GM12878 (cell line): ENCODE measurements at regions not wholly inside any gene's neighbourhood (a gene's known extent, or its start where the extent isn't known, plus 50 kb on each side); places are given as distances from the start of the nearest gene placed in this dataset.

Source experiments
- ZBED1 ChIP-seq: IDR thresholded peaks from 2 replicates; pipeline ENCODE4 v1.6.1; 2016; ENCODE audit warnings: borderline replicate concordance
- TF ChIP-seq, protein P1 (sequence below): fragments of 450-650 bp; IDR thresholded peaks from 2 replicates; pipeline ENCODE4 v1.6.1; 2016; ENCODE audit warnings: mild to moderate bottlenecking, moderate library complexity, borderline replicate concordance
- TF ChIP-seq, protein P2 (sequence below), 3 experiments: IDR thresholded peaks in 2 of 3; conservative IDR thresholded peaks in 1 of 3; 2 replicates each; pipeline ENCODE4 v1.5.1; 2011; ENCODE audit warnings: low read depth in 3 of 3, low read length in 3 of 3, mild to moderate bottlenecking in 3 of 3, control low read depth in 2 of 3, moderate library complexity in 2 of 3, inconsistent platforms in 1 of 3, mixed read lengths in 1 of 3; ENCODE audit not compliant: control insufficient read depth in 2 of 3, insufficient read depth in 1 of 3; ENCODE audit errors: extremely low read depth in 1 of 3
- TF ChIP-seq, protein P3 (sequence below): IDR thresholded peaks from 2 replicates; pipeline ENCODE4 v1.6.1; 2012; ENCODE audit warnings: low read depth, low read length, improper control_type of control experiment

DNA sequence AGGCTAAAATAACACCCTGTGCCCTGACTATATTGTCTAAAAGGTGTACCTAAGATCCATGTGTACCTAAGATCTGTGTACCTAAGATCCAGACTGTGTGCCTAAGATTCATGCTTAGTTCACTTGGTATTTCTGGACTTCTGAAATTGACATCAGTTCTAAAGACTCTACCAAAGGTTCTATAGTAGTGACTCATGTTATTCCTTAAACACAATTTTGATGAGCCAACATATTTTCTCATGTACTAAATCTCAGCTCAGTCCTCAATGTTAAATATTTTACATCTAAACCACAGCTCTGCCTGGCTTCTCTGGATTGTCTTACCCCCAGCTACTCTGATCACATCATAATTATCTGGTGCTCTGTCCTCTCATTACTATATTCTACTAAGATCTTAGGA, 802.3 kb upstream of the SORCS1 start (continued):
- TF ChIP-seq, protein P1, sequence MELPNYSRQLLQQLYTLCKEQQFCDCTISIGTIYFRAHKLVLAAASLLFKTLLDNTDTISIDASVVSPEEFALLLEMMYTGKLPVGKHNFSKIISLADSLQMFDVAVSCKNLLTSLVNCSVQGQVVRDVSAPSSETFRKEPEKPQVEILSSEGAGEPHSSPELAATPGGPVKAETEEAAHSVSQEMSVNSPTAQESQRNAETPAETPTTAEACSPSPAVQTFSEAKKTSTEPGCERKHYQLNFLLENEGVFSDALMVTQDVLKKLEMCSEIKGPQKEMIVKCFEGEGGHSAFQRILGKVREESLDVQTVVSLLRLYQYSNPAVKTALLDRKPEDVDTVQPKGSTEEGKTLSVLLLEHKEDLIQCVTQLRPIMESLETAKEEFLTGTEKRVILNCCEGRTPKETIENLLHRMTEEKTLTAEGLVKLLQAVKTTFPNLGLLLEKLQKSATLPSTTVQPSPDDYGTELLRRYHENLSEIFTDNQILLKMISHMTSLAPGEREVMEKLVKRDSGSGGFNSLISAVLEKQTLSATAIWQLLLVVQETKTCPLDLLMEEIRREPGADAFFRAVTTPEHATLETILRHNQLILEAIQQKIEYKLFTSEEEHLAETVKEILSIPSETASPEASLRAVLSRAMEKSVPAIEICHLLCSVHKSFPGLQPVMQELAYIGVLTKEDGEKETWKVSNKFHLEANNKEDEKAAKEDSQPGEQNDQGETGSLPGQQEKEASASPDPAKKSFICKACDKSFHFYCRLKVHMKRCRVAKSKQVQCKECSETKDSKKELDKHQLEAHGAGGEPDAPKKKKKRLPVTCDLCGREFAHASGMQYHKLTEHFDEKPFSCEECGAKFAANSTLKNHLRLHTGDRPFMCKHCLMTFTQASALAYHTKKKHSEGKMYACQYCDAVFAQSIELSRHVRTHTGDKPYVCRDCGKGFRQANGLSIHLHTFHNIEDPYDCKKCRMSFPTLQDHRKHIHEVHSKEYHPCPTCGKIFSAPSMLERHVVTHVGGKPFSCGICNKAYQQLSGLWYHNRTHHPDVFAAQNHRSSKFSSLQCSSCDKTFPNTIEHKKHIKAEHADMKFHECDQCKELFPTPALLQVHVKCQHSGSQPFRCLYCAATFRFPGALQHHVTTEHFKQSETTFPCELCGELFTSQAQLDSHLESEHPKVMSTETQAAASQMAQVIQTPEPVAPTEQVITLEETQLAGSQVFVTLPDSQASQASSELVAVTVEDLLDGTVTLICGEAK = no peak
- no peak for TF ChIP-seq ZBED1
- TF ChIP-seq, protein P2, sequence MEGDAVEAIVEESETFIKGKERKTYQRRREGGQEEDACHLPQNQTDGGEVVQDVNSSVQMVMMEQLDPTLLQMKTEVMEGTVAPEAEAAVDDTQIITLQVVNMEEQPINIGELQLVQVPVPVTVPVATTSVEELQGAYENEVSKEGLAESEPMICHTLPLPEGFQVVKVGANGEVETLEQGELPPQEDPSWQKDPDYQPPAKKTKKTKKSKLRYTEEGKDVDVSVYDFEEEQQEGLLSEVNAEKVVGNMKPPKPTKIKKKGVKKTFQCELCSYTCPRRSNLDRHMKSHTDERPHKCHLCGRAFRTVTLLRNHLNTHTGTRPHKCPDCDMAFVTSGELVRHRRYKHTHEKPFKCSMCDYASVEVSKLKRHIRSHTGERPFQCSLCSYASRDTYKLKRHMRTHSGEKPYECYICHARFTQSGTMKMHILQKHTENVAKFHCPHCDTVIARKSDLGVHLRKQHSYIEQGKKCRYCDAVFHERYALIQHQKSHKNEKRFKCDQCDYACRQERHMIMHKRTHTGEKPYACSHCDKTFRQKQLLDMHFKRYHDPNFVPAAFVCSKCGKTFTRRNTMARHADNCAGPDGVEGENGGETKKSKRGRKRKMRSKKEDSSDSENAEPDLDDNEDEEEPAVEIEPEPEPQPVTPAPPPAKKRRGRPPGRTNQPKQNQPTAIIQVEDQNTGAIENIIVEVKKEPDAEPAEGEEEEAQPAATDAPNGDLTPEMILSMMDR (IDR thresholded peaks at IDR 0.05 in 2 of 3, conservative IDR thresholded peaks at IDR 0.05 in 1 of 3; ENCODE audit: control insufficient read depth in 2 of 3, extremely low read depth in 1 of 3, insufficient read depth in 1 of 3, low read depth in 3 of 3, low read length in 3 of 3) = no peak
- TF ChIP-seq, protein P3, sequence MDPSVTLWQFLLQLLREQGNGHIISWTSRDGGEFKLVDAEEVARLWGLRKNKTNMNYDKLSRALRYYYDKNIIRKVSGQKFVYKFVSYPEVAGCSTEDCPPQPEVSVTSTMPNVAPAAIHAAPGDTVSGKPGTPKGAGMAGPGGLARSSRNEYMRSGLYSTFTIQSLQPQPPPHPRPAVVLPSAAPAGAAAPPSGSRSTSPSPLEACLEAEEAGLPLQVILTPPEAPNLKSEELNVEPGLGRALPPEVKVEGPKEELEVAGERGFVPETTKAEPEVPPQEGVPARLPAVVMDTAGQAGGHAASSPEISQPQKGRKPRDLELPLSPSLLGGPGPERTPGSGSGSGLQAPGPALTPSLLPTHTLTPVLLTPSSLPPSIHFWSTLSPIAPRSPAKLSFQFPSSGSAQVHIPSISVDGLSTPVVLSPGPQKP = no peak
